HG03280 (cell line): ENCODE measurements at regions not wholly inside any gene's neighbourhood (a gene's known extent, or its start where the extent isn't known, plus 50 kb on each side); places are given as distances from the start of the nearest gene placed in this dataset.
A peak's percentile ranks its signal among the peaks of the same experiment; 100 is the strongest.

Experiments used
- ATAC-seq: cut with Tn5 transposase; IDR thresholded peaks from one replicate; pipeline ENCODE4 v1.9.1; 2021; ENCODE audit warnings: mild to moderate bottlenecking, moderate library complexity; ENCODE audit not compliant: unreplicated experiment

GRCh38 chr7:16065939-16066338 lies 355.4 kb downstream of the CRPPA start:
- no peak for ATAC-seq

DNA sequence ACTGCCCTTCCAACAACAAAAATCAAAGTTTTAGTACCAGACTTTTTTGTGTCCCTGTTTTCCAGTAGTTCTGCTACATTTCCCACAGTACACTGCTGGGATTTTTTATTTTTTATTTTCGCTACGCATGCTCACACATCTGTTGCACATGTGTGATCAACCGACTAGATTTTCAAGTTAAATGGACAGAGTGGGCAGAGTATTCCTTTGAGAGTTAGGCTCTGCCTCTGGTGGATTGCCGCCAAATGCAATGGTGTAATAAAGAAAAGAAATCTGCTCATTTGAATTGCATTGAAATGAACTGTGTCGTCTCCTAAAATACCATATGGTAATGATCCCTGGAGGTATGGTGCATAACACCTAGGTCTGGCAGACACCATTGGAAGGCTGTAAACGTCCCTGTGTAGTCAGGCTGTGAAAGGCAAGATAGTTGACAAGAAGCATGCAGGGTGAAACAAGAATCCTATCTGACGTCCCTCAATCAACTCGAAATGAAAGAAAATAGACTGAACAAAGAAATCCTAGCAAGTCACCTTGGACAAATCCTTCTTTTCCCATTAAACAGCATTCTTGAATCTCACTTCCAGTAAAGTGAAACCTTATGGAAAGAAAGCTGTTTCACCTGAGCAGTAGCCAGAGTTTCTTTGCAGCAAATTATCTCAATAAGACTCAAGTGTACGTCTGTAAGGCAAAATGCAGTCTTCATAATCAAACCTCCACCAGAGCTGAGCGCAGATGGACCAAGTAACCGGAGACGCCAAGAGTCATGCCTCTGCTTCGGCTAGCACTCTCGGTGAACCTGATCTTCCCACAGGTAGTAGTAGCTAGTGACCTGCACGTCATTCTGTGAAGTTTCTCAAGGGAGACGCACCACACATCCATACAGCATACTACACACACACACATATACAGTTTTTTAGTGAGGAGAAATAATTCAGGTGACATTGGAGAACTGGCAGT lies 357.3 kb downstream of the CRPPA start:
- ATAC-seq: no peak

DNA sequence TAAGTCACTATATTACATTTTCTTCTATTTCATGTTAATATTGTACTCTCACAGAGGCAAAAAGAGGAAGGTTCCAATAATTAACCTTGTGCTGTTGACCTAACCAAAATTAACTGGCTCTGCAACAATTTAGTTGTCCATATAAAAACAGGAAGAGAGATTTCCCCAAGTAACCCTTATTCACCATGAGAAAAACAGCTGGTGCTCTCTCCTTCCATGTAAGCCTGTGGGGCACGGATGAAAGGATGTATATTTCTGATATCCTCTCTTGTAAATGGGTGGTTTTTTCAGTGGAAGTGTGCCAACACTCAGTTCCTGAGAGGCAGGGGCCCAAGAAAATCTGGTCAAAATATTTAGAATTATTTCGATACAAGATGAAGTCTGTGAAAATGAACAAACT lies 358.1 kb downstream of the CRPPA start:
- ATAC-seq: no peak

- no peak for ATAC-seq
Observed at GRCh38 chr7:16062269-16062668, 359.1 kb downstream of the CRPPA start.

DNA sequence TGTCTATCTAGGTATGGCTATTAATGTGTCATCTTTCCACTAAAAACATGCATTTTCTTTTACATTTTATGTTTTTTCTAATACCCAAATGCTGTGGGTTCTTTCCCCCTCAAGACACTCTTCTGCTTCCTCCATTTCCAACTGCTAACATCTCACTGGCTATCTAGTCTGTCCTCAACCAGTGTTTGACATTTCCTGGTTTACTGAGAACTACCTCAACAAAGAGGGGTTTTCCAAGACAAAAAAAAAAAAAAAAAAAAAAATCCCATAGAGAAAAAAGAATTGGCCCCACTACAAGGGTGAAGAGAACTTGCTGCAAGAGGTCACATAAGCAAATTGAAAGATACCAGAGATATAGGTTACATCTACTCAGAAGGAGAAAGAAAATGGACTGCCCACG lies 359.7 kb downstream of the CRPPA start:
- ATAC-seq: no peak

GRCh38 chr7:16061011-16061410 lies 360.3 kb downstream of the CRPPA start:
- ATAC-seq: no peak

DNA sequence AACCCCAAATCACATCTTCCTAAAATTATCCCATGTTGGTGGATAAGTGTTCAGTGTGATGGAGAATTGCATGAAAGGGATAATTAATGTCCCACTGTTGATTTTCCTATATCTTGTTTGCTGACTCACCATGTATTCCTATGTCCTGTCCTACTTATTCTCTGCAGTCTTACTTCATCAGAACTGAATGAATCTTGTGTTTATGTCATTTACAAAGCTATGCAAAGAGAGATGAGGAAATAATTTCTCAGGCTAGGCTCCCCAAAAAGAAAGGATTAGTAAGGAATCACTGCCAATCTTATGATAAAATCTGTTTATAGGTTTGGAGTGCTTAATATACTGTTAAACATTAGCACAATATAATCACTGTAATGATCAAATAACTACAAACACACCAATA lies 360.8 kb downstream of the CRPPA start:
- ATAC-seq: no peak

DNA sequence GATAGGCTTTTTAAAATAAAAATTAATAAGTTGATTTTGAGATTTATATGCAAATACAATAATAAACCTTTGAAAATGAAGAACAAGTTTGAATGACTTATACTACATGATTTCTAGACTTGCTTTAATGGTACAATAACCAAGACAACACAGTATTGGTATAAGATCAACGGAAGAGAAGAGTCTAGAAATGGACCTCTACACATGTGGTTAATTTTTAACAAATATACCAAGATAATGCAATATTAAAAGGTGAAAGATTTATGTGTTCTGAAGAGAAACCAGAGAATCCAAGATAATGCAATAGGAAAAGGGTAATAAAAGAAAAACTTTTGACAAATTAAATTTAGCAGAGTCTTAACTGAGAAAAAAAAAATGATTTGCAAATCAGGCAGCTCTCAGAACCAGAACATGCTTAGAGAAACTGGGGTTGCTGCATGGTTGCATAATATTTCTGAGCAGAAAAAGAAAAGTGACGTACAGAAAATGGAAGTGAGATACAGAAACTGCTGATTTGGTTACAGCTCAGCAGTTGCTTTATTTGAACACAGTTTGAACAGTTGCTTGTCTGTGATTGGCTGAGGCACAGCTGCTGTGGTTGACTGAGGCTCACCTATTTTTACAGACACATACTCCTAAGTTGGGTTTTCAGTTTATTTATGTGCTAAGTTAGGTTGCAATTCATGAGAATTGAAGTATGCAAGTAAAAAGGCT lies 365.9 kb downstream of the CRPPA start:
- ATAC-seq: peak; percentile 68

- ATAC-seq: no peak
Observed at GRCh38 chr7:16051561-16052255, 365.2 kb upstream of the MEOX2 start.

- no peak for ATAC-seq
Observed at GRCh38 chr7:16046041-16046440, 359.6 kb upstream of the MEOX2 start.

- ATAC-seq: no peak
Observed at GRCh38 chr7:16045296-16045695, 358.8 kb upstream of the MEOX2 start.

GRCh38 chr7:16044645-16045044 lies 358.2 kb upstream of the MEOX2 start:
- no peak for ATAC-seq

GRCh38 chr7:16040346-16040745 lies 353.9 kb upstream of the MEOX2 start:
- ATAC-seq: no peak

- ATAC-seq: no peak
Observed at GRCh38 chr7:16038906-16039305, 352.4 kb upstream of the MEOX2 start.

DNA sequence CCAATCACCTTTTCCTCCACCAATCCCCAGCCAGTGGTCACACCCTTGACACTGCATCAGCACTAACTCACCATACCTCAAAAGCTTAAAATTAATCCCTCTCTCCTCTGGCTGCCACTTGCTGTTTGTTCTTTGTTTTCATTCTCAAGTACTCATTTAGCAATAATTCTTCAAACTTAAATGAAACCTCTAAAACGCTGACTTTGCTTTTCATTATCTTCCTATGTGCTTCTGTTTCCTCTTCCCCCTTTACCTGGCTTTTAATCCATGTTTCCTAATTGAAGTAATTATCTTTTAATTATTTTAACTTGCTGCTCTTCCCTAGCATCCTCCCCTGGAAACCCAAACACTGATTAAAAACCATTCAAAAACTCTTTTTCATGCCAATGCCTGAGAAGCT lies 348.9 kb upstream of the MEOX2 start:
- no peak for ATAC-seq

- ATAC-seq: no peak
Observed at GRCh38 chr7:16034866-16035265, 348.4 kb upstream of the MEOX2 start.

- ATAC-seq: no peak
Observed at GRCh38 chr7:16034353-16034752, 347.9 kb upstream of the MEOX2 start.

DNA sequence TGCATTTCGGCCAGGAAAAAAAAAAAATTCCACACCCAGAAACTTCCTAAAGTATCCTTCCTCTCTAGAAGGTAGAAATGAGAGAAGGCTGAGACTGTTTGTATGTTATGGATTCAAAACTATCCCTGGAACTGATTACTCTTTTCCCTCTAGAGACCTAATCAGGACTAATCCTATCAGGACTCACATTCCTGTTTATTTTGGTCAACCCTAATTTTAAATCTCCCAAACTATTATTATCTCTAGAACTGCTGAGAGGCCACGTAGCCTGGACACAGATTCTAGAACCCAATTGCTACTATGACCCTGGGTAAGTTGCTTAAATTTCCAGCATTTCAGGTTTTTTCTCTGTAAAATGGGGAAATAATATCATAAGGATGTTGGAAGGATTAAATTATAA lies 346.8 kb upstream of the MEOX2 start:
- no peak for ATAC-seq

DNA sequence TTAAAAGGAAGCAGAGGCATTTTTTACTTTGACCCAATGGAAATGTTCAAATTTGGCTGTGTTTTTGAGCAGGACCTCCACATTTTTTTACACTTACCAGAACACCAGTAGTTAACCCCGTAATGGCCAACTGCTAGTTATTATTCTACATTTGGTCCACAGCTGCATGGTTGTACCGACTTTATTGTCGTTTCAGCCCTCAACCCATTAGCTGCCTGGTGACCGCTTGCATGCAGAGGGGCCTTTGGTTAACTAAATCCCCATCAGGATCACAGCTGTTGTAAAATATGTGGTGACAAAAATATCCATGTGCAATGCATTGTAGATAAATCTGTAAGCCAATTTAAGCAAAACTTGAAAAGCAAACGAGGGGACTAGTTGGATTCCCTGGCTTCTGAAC lies 342.2 kb upstream of the MEOX2 start:
- ATAC-seq: no peak

GRCh38 chr7:16028103-16028502 lies 341.6 kb upstream of the MEOX2 start:
- ATAC-seq: no peak

- no peak for ATAC-seq
Observed at GRCh38 chr7:16027396-16027795, 340.9 kb upstream of the MEOX2 start.
